Fibroblast of peridontal ligament (primary cell): ENCODE measurements at regions not wholly inside any gene's neighbourhood (a gene's known extent, or its start where the extent isn't known, plus 50 kb on each side); places are given as distances from the start of the nearest gene placed in this dataset.
A peak's percentile ranks its signal among the peaks of the same experiment; 100 is the strongest.
"Not testable (repeated sequence)": the region's sequence is repeated elsewhere in the genome, so short reads cannot be mapped to it uniquely, and the experiment has no call there.

Experiments used
- DNase-seq: peaks from one replicate; pipeline ENCODE4 v3.0.0-alpha.2; 2010; ENCODE audit errors: extremely low read depth

DNA sequence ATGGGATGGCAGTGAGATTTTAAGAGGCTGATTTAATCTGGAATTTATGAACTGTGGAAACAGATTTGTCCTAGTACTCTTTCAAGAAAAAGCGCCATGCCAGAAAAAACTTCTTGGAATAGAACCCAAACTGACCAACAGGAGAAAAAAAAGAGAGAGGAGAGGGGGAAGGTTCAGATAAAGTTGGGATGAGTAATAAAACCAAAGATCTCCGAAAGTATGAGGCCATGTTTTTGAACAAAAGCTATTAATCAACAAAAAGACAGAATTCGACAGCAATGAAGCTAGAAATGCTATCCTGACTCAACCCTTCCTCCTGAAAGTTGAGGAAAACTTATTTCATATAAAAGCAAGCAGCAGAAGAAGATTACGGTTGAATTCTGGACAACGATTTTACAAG is 135.5 kb downstream of the CEMIP2 start:
- no peak for DNase-seq

DNA sequence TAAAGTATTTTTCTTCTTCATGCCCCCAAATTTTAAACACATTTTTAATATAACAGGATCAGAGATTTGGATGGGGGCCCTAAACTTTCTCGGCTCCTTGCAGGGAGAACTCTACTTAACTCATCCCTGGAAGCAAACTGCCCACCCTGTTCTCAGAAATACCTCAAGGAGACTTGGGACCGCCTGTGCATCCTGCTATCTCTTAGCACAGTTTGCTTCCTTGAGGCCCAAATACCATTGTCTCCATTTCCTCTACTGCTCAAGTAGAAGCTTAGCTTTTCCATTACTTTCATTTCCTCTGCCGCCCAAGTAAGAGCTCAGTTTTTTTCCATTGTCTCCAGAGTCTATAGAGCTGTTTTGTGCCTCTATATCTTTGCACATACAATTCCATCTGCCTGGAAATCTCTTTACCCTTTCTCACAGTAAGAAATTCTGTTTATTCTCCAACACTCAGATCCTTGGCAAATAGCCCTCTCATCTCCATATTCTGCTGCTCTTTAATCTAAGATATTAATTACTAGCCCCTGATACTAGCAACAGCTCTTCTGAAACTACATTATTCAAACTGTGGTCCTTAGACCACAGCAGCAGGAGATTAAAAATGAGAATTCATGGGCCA is 137.8 kb downstream of the CEMIP2 start:
- DNase-seq, result no peak

DNA sequence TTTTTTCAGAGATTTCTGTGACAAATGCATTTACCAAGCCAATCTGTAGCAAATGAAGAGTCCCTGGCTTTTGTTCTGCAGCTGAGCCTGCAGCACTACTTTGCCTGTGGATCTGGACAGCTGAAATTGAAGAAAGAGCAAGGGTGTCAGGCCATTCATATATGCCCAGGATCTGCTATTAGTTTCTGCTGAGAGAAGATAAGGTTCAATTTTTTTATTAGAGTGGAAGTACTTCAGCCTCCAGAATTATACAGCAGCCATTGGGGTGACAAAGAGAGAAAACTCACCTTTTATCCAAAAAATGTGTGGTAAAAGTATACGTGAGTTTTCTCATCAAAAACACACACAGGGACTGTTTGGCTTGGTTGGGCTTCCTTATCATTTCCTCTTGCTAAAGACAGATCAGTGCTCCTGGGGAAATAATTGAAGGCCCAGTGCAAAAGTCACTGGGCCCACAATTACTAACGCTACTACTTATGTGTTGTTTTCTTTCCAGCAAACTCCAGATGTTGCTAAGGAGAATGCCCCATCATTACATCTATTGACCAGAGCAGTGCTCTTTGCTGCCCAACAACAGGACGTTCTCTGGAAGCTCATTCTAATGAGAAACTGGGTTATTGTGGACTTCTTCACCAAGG is 138.6 kb downstream of the CEMIP2 start:
- DNase-seq, result no peak

DNA sequence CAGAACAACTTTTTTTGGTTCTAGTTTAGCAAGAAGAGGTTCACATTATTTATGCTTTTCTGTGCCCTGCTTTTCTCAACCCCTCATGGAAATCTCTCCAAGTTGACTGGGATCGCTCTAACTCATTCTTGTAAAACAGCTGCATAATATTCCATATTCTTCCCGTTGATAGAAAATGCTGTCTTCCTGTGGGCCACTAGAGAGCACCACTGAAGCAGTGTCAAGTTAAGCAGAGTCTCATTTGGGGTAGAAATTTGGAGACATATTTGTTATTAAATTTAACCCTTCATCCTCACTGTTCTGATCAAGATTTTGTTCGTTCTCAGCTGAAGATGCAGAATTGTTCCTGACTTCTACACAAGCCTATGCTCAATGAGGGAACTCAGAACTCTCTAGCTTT is 140.1 kb downstream of the CEMIP2 start:
- DNase-seq, result peak; percentile 5

DNA sequence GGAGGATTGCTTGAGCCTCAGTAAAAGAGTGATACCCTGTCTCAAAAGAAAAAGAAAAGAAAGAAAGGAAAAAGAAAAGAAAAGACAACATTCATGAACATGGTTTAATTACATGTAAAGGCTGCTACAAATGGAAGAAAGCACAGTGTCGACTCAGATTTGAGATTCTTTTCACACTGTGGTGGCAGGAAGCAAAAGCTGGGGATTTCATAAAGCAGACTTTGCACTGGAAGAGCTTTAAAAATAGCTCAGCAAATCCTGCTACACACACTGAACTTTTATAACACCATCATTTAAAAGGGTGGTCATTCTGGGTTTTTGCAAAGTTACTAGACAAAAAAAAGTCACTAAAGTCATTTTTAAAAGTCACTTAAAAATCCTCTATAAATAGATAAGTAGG is 140.8 kb downstream of the CEMIP2 start:
- no peak for DNase-seq

DNA sequence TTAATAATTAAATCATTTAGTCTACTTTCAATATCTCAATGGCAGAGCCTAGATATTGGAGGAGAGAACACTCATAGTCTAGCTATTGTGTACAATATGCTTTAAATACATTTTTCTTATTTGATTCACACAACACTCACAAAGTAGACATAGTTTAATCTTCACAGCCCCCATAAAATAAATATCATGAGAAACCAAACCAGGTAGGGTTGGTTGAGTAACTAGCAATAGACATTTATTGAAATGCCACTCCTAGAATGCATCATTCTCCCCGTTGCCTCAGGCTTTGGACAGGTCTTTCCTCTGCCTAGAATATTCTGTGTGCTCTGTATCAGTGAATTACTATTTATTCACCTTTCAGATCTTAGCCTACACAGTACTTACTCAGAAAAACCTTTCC is 141.9 kb downstream of the CEMIP2 start:
- DNase-seq, result no peak

DNA sequence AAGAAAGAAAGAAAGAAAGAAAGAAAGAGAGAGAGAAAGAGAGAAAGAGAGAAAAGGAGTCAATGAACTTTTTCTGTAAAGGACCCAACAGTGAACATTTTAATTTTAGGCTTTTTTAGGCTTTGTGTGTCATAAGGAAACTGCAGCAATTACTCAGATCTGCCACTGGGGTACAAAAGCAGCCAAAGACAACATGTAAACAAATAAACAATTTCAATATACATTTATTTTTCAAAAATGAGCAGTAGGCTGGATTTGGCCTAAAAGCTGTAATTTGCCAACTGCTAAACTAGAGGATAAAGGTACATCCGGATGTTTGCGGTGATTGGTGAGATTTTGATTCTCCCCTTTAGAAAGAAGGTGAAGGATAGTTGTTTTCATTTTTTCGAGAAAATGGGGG is 143.6 kb downstream of the CEMIP2 start:
- DNase-seq, result no peak

DNA sequence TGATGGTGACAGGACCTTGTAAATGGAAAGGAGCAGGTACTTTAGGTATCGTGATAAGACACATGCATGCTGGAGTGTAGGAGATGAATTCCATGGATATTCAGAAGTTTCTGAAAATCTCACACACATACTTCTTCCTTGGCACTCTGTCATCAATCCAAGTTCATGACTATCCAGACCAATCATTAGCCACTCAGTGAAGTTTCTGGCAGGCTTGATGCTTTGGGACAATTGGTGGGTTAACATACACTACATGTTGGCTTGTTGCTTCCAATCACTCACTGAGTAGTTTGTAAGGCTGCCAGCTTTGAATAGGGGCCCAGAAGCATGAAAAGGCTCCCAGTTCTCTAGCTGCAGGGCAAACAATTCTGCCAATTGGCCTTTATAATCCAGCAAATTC is 147.6 kb downstream of the CEMIP2 start:
- peak; percentile 2 for DNase-seq

DNA sequence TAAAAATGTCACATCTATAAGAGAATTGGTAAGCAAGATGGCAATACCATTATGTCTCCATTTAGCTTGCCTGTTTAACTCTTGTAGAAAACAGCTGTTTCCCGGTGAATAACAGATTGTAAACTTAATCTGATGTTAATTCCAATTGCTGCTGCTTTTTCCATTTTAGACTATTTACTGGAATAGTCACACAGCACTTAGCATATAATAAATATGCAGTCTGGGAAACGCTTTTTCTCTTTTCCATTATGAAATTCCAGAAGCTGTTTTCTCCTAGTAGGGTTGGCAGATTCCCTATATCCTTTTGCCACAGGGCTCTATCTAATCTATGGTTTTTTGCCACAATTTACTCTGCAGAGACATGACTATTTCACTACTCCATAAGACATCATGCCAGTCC is 148.0 kb downstream of the CEMIP2 start:
- DNase-seq, result no peak

DNA sequence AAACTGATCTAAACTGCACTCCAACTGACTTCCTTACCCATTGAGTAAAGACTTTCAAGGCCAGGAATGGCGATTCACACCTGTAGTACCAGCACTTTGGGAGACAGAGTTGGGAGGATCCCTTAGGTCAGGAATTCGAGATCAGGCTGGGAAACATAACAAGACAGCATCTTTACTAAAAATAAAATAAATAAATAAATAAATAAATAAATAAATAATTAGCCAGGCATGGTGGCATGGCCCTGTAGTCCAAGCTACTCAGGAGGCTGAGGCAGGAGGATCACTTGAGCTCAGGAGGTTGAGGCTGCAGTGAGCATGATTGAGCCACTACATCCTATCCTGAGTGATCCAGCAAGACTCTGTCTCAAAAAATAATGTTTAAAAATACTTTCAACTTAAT is 148.4 kb downstream of the CEMIP2 start:
- DNase-seq, result no peak

DNA sequence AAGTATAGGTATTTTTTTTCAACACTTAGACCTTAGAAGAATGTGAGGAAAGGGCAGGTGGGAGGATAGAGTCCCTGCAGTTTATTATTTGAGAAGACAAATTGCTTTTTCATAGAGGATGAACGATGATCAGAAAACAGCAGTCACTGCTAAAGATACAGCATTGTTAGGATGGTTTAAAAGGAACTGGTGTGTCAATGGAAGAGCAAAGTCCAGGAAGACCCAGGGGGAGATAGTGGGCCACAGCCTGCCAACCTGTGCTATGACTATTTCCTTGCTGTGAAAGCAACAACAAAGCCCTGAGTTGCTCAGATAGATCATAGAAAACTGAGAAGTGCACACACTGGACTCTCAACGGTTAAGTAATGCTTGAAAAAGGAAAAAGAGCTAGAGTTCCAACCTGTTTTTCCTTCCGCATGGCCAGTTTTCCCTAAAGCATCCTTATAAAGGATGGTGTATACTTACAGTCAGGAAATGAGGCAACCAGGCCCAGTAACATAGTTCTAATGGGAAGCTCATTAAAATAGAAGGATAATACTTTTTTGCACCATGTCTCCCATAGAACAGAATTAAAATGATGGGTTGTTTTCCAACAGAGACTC is 153.8 kb downstream of the CEMIP2 start:
- no peak for DNase-seq

DNA sequence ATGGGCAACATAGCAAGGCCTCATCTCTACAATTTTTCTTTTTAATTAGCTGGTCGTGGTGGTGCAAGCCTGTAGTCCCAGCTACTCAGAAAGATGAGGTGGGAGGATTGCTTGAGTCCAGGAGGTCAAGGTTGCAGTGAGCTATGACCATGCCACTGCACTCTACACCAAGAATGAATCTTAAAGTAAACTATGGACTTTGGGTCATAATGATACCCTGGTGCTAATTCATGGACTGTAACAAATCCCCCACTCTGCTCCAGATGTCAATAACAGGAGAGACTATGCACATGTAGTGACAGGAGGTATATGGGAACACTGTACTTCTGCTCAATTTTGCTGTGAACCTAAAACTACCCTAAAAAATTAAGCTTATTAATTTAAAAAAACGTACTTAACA is 155.4 kb downstream of the CEMIP2 start:
- no peak for DNase-seq

DNA sequence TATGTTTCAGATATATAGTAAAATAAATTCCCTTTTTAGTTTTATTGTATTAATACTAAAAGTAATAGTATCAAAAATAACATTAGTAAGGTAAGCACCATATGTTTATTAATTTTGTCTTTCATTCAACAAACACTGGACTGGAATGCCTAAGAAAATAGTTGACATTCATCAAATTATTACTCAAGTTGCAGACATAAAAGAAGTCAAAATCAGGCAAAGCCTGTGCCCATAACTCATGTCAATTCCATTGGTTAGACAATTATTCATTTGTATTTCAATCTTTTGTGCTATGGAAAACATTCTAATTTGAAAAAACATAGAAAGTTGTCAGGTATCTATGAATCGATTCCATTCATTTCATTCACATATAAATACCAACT is 158.9 kb downstream of the CEMIP2 start:
- DNase-seq, result no peak

DNA sequence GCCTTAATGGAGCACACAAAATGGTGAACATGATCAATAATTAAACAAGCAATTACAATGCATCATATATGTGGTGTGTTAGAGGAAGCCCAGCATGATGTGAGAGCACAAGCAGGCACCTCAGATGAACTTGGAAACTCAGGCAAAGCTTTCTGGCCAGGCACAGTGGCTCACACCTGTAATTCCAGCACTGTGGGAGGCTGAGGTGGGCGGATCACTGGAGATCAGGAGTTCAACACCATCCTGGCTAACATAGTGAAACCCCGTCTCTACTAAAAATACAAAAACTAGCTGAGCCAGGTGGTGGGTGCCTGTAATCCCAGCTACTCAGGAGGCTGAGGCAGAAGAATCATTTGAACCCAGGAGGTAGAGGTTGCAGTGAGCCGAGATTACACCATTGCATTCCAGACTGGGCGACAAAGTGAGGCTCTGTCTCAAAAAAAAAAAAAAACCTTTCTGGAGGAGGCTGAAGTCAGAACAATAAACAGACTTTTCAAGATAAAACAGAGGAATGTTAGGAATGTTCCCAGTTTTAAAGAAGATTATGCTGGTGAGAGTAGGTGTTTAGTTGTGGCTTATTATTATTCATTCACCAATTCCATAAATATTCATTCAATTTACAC is 159.4 kb downstream of the CEMIP2 start:
- DNase-seq, result no peak

DNA sequence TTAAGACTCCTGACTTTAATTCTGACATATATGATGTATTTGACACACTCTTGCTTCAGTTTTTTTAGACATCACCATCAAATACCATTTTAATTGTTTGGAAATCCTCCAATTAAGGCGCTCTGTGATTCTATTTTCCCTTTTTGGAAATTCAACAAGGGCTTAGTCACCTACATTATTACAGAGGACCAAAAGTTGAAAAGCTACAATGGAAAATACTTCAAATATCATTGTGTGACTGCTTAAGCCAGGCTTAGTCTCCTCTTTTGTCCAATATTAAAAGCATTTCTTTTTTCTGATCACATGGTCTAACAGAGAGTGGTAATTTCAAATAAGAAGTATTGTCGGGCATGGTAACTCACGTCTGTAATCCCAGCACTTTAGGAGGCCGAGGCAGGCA is 160.3 kb downstream of the CEMIP2 start:
- DNase-seq, result no peak

DNA sequence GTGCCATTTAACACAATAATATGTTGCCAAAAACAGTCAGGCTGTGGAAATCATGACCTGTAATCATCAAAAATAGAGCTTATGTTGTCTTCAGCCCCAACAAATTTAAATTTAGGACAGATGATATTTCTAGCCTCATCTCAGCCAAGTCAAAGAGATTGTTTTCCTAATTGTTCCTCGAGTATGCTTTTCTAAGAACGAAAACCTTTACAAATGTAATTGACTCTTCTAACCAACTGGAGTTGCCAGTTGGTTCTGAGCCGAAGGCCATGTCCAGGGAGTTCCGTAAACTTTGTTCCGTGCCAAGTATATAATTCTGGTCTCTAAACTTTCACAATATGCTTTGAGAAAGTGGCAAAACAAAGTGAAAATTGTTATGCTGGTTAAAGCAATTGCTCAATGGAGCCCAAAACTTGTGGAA is 160.8 kb downstream of the CEMIP2 start:
- peak; percentile 45 for DNase-seq

DNA sequence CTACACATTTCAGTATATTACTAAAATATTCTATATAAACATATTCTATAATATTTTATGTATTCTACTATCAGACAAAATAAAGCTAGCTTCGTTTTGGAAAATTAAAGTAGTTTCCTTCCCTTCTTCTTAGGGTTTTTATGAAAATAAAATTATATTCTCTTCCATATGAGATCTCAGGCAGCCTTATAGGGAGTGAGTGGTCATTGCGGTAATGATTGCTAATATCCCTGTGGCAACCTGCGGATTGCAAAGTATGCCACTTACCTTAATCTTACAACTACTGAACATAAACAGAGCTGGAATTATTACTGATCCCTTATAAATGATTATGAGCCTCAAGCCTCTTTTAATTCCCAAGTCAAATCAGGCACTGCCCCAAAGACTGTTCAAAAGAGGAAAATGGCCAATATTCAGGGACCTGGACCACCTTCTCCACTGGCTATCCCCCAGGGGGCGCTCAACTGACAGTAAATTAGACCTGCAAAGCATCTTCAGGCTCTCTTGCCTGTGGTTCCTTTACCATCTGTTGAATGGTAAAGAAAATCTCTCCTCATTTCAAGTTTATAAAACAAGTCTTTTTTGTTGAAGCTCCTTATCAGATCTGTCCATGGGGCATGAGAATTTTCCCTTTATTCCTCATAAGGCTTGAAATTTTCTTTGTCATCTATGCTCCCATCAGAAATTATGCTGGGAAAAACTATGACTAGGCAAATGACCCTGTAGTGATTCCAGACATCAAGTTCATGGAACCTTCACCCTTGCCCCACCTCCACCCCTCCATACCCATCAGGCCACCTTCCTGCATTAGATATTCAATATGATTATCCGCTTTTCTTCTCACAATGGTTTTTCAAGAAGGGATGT is 163.9 kb downstream of the CEMIP2 start:
- peak; percentile 68 for DNase-seq

DNA sequence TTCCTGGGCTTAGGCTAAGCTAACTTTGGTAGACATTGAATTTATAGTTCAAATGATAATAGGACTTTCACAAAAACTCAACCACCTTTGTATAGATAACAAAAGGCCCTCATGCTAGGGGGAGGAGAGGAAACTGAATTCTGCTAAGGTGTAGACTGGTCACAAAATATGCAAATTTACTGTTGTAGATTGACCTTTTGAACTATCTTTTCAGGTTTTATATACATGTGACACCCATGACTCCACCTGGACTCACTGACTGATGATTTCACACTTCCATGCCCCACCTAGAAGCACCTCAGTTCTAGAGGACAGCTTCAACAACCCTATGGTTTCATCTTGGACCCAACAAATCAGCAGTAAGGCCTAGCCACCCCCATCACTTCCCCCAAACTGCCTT is 165.7 kb downstream of the CEMIP2 start:
- no peak for DNase-seq

DNA sequence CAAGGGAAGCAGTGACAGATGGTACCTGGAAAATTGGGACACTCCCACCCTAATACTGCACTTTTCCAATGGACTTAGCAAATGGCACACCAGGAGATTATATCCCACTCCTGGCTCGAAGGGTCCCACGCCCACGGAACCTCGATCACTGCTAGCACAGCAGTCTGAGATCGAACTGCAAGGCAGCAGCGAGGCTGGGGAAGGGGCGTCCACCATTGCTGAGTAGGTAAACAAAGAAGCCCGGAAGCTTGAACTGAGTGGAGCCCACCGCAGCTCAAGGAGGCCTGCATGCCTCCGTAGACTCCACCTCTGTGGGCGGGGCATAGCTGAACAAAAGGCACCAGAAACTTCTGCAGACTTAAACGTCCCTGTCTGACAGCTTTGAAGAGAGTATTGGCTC is 172.6 kb downstream of the CEMIP2 start:
- DNase-seq, result not testable (repeated sequence)

DNA sequence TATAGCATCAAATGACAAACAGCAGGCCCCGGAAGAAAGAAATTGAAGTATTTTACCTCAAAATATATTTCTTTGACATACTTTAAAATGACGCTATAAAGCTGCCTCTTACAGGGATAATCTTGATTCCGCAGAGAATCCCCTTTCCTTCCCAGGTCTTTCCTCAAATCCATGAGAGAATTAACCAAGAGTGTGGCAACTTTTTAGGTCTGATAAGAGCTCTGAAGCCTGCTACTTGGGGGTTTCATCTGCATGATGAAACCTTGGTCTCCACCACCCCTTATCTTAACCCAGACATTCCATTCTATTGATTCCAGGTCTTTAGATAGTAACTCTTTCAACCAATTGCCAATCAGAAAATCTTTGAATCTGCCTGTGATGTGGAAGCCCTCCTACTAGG is 173.8 kb downstream of the CEMIP2 start:
- DNase-seq, result no peak

DNA sequence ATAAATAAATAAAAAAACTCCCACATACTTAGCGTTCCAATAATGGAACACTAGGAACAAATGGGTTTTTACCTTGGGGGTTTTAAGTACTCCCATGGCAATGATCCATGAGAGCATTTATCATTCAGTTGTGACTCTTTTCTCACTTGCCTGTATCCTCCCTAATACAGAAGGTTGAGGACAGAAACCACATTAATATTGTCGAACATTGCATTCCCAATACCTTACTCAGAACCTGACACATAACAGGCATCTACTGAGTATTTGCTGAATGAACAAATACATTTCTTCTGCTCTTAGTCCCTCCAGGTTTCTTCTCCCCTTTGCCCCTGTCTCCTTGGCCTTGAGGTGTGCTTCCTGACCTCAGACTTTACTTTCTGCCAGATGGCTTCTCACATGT is 175.9 kb downstream of the CEMIP2 start:
- DNase-seq, result no peak

DNA sequence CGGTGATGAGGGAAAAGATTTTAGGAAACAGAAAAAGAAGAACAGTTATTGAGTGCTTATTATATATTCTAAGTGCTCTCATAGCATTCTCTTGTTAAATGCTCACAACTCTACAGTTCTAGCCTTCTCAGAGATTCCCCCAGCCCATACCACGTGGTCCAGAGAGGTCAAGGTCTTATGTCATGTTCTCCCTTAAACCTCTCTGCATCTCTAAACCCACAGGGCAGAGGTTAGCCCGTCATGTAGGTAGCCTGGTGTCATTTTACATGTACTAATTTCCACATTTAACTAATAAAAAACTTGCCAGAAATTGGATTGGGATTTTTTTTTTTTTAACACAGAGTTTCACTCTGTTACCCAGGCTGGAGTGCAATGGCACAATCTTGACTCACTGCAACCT is 178.0 kb downstream of the CEMIP2 start:
- DNase-seq, result no peak
